HG03442 (cell line): ENCODE measurements at regions not wholly inside any gene's neighbourhood (a gene's known extent, or its start where the extent isn't known, plus 50 kb on each side); places are given as distances from the start of the nearest gene placed in this dataset.
"Not testable (repeated sequence)": the region's sequence is repeated elsewhere in the genome, so short reads cannot be mapped to it uniquely, and the experiment has no call there.

Experiments used
- ATAC-seq: cut with Tn5 transposase; IDR thresholded peaks from one replicate; pipeline ENCODE4 v1.9.1; 2021; ENCODE audit warnings: mild to moderate bottlenecking, moderate library complexity; ENCODE audit not compliant: unreplicated experiment

DNA sequence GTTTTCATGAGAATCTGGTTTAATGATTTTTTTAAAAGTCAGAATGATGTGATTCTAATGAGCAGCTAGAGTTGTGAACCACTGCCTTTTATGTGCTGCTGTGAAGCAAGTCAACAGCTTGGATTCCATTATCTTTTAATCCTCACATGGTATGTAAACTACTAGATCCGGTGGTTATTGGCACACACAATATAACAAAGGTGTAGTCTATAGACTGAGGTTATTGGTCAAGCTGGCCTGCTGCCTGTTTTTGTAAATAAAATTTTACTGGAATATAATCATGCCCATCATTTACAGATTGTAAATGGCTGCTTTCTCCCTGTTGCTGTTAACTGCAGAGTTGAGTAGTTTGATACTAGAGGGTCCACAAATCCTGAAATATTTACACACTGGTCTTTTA, 103.1 kb downstream of the OTOL1 start:
- no peak for ATAC-seq

DNA sequence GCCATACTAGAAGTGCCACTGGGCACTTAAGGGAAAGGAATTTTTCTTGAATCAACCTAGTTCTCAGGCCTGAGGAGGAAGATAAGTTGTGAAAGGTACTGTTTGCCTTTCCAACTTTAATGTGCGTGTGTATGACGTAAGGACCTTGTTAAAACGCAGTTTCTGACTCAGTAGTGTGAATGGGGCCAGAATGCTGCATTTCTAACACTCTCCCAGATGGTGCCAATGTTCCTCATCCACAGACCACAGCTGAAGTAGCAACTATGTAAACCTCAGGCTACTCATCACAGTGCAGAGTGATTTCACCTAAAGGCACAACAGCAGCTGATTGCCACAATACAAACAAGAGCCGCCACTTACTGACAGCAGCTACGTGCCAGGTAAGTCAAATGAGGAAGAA, 103.6 kb downstream of the OTOL1 start:
- ATAC-seq: no peak

DNA sequence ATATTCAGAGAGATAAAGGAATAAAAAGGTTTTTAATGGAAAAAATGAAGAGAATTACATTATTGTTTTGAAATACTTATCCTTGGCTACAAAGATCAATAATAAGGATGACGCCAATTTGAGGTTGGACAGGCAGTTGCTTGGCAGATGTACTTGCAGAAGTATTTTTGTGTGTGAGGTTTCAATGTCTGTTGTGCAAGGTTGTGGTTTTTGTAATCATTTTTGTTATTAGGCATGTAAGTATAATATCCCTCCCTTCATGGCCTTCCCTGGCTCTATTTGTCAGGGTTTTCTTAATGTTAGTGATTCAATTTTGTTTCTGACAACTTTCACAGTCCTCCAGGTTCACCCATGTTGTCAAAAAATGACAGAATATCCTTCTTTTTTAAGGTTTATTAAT, 105.9 kb downstream of the OTOL1 start:
- ATAC-seq: no peak

DNA sequence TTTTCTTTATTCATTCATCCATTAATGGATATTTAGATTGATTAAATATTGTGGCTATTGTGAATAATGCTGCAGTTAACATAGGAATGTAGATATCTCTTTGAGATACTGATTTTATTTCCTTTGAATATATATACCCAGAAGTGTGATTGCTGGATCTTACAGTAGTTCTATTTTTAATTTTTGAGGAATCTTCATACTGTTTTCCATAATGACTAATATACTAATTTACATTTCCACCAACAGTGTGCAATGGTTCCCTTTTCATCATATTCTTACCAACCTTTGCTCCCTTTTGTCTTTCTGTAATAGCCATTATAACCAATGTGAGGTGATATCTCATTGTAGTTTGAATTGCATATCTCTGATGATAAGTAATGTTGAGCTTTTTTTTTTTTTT, 106.3 kb downstream of the OTOL1 start:
- no peak for ATAC-seq

DNA sequence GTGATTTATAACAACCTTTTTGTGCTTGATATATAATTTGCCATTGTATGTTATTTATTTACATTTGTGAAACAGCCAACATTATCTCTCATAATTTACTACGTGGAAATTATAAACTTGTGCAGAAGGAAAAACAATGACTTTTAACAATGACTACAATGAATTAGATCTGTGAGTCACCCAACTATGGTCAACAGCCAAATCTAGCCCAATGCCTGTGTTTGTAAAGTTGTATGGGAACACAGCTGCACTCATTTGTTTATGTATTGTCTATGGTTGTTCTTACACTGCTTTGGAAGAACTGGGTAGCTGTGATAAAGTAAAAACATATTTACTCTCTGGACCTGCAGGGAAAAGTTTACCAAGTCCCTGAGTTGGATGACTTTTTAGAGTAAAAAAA, 110.4 kb downstream of the OTOL1 start:
- ATAC-seq: no peak

DNA sequence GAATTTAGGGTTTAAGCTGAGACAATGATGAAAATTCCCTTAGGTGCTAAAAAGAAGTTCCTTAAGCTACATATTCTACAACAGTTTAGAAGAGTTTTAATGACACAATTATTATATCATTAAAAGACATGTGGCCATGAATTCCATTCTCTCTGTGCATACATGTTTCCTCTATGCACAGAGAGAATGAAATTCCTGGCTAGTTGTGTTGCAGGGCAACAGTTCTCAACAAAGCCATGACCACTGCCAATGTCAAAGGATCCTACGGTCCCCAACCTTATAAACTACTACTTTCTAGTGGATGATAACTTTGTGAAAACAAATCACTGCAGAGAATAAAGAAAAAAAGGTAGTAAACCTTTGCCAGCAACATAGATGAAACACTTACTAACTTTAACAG, 122.7 kb downstream of the OTOL1 start:
- no peak for ATAC-seq

DNA sequence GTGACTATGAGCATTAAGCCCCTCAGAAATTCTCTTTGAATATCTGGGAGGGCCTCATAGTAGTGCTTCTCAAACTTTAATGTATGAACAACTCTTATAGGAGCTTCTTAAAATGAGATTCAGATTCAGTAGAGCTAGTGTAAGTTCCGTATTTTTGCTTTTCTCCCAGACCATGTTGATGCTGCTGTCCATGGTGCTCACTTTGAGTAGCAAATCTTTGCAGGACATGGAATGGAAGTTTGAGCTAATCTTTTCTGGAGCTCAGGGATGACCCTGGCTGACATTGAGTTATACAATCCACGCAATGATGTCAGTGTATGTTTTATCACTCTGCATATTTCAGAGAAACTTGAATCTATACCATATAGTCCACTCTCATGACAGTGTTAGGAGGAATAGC, 134.2 kb downstream of the OTOL1 start:
- ATAC-seq: no peak

DNA sequence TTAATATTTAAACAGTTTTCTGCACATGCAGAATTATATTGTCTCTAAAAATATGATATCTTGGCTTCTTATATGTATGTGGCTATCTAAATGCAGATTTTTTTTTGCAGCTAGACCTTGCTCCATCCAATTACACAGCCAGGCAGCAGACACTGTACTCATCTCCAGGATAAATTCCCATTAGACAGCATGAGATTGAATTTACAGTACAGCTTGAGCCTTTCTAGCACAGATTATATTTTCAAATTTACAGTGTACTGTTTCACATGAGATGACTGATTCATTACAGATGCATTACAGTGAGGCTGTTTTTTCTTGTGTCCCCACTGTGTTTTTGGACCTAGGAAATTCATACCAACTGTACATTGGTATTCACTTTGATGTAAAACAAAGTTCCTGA, 134.9 kb downstream of the OTOL1 start:
- ATAC-seq: no peak

DNA sequence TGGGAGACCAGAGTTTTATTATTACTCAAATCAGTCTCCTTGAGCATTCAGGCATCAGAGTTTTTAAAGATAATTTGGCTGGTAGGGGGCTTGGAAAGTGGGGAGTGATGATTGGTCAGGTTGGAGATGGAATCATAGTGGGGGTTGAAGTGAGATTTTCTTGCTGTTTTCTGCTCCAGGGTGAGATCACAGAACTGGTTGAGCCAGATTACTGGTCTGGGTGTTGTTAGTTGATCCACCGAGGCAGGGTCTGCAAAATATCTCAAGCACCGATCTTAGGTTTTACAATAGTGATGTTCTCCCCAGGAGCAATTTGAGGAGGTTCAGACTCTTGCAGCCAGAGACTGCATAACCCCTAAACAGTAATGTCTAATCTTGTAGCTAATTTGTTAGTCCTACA, 141.0 kb downstream of the OTOL1 start:
- ATAC-seq: no peak

DNA sequence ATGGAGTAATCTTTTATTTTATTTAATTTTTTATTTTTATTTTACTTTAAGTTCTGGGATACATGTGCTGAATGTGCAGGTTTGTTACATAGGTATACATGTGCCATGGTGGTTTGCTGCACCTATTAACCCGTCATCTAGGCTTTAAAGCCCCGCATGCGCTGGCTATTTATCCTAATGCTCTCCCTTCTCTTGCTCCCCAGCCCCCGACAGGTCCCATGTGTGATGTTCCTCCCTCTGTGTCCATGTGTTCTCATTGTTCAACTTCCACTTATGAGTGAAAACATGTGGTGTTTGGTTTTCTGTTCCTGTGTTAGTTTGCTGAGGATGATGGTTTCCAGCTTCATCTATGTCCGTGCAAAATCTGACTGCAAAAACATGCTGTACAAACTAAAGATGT, 142.5 kb downstream of the OTOL1 start:
- not testable (repeated sequence) for ATAC-seq

DNA sequence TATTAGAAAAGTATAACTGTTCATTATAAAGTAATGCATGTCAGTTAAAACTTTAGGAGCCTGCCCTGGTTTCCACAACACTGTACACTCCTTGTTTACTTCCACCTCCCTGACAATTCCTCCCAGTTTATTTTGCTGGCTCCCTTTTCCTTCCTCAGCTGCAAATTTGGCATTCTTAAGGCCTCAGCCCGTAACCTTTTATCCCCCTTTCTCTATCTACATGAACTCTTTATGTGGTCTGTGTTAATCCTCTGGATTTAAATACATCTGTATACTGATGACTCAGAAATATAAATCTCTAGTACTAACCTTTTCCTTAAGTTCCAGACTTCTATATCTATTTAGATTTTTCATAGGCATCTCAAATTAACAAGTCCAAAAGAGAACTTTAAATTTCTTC, 143.6 kb downstream of the OTOL1 start:
- no peak for ATAC-seq

DNA sequence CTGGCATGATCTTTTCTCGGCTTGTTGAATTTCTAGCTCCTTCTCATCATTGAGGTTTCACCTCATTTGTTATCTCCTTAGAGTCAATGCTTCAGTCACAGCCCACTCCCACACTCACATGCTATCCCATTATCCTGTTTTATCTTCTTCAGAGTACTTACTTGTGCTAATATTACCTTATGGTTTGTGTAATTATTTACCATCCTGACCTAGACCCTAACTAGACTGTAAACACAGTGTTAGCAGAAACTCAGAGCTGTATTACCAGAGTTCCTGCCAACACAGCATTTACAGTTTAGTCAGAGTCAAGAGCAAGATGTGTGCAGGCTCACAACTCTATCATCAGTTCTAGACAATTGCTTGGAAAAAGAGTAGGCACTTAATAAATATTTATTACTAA, 144.7 kb downstream of the OTOL1 start:
- ATAC-seq: no peak

DNA sequence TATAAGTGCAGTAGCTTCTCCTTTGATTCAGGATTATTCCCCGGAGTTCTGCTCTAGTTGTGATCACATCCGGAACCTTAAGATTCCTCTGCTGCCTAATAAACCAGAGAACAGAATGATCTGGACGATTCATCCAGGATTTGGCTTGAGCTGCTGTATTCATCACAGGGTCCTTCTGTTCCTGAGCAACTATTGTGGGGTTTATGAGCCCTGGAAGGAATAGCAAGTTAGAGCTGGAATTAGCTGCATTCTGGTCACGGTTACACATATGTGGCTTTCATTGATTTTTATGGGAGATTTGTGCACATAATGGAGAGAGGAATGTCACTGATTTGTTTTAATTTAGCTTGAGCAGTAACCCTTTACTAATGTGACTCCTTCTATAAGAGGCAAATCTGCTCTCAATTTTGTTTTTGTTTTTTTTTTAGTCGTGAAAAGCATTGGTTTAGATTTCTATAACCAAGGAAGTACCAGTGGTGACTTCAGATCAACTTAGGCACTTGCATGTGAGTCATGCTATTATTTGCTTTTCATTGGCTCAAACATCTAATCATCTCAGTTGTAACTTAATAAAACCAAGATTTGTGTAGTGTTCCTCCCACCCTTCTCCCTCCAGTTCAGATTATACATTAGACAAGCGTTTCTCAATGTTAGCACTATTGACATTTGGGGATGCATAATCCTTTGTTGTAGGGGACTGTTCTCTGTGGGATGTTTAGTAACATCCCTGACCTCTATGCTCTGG, 148.5 kb downstream of the OTOL1 start:
- ATAC-seq: no peak

DNA sequence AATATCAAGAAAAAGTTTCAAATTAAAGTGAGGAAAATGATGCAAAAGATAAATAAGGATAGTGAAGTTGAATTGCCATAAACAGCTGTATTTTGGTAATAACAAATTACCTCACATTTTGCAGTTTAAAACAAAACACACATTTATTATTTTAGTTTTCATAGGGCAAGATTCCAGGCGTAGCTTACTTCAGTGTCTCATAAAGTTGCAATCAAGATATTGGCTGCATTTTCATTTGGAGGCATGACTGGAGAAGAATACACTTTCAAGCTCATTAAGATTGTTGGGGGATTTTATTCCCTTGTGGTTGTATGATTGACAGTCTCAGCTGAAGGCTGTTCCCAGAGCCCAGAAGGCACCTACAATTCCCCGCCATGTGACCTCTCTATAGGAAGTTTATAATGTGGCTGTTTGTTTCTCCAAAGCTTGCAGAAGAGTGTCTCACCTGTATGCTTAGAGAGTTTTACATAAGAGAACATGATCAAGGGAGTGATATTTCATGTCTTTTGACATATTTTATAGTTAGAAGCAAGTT, 151.4 kb downstream of the OTOL1 start:
- ATAC-seq: no peak

DNA sequence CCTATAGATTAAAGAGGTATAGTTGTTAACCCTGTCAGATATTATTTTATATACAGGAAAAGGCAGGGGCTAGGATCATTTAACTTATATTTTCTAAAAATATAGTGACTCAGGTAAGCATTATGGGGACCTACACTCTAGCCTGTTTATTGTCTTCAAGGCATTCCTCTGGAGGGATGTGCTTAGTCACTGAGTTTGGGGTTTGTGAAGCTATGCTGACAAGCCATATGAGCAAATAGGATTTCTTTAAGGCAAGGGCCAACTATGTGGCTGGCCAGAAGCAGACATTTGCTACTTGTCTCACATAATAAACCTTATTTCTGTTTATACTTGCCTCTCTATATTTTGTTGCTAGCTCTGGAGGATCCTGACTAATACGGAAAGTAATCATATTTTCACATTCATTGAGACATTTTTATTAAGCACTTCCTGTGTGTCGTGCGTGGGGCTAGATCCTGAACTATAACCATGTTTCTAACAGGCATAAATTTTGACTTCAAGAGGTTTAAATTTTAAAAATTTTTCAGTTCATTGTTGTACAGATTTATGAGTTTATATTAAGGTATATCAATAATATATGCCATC, 153.4 kb downstream of the OTOL1 start:
- no peak for ATAC-seq

DNA sequence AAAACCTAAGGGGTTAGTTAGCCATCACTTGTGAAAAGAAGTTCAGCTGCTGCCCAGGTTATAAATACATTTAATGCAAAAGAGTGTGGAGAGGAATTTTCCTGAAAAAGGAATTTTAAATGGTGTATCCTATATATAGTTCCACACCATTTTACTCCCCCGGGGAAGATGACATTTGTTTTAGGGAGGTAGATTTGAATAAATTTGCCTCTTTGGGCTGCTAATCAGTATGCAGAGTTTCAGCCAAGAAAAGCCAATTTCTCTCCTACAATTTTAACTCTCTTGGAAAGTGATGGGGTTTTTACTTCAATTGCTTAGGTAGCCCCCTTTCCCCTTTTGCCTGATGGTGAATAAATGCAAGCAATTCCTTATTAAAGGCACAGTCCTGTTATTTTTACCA, 161.2 kb downstream of the OTOL1 start:
- no peak for ATAC-seq

DNA sequence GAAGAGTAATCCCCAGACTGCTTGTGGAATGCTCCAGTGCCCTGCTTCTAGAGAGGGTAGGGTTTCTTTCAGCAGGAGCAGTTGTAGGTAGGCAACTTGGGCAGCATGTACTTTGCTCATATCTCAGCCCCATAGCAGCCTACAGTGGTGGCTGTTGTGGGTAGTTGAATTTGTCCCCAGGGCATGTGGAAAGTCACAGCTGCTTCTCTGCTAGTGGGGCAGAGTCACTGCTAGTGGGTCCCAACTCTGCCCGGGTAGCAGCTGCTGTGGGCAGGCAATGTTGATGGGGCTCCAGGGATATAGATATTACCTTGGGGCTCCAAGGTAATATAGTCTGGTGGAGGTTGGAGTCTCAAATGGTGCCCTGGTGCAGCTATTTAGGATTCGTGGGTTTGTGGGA, 174.5 kb downstream of the OTOL1 start:
- no peak for ATAC-seq

DNA sequence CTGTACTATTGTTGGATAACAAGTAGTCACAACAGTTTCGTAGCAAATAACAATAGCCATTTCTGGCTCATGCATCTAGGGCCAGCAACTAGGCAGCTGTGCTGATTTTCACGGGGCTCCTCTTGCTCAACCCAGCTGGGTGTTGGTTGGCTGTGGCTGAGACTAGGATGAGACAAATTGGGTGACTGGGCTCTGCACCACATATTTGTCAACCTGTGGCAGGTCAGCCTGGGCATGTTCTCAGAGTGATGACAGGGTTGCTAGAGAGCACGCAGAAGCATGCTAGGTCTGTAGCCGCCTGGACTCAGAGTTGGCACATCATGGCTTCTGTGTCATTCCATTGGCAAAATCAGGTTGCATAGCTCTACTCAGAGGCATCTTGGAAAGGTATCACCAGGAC, 175.9 kb downstream of the OTOL1 start:
- ATAC-seq: no peak

DNA sequence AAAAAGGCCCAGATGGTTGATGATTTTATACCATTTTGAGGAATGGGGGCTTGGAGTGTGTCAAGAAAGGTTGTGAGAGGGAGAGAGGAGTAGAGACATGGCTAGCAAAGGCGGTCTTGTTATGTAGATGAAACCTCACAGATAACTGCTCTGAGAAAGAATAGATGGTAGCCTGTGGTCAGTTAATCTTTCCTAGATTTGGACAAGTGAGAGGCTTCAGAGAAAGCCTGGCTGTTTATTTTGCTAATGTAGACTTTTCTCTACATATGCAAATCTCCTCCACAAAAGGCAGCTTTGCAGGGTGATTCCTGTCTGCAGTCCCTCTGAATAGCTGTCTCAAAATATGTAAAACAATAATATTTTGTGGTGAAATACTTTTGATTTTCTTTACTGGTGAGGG, 177.3 kb downstream of the OTOL1 start:
- ATAC-seq: no peak

DNA sequence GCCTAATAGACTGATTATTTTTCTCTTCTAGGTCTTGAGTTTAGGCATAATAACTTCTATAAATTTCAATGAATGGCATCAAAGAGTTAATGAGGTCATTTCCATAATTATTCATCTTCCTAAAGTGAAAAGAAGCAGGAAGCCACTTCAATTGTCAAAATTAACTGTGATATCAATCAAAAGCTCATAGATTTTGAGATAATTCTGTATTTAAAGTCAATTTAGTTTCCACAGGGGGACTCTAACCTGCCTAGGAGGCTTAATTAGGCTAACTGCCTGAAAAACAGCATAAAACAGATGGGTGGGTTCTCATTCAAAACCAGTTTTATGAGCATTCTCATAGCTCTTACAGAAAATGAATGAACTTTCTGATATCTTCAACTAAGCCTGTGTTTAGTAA, 177.8 kb downstream of the OTOL1 start:
- no peak for ATAC-seq

DNA sequence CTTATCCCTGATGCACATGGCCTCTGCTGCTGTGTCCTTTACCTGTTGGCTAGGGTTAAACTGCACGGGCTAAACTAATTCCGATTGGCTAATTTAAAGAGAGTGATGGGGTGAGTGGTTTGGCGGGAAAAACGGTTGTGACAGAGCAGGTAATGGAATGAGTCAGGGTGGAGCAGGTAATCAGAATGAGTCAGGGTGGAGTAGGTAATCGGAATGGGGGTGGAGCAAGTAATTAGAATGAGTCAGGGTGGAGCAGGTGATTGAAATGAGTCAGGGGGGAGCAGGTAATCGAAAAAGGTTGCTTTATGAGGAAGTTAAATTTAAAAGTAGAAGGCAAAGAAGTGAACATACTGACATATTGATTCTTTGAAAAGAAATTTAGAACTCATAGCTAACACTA, 185.2 kb downstream of the OTOL1 start:
- not testable (repeated sequence) for ATAC-seq

DNA sequence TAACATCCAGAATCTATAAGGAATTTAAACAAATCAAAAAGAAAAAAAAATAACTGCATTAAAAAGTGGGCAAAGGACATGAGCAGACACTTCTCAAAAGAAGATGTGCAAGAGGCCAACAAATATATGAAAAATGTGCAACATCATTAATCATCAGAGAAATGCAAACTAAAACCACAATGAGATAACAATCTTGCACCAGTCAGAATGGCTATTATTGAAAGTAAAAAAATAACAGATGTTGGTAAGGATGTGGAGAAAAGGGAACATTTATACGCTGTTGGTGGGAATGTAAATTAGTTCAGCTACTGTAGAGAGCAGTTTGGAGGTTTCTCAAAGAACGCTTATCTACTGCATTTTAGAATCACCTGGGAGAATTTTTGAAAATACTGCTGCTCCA, 186.1 kb downstream of the OTOL1 start:
- ATAC-seq: no peak
